ENCODE measurements at regions not wholly inside any gene's neighbourhood (a gene's known extent, or its start where the extent isn't known, plus 50 kb on each side); places are given as distances from the start of the nearest gene placed in this dataset.

DNA sequence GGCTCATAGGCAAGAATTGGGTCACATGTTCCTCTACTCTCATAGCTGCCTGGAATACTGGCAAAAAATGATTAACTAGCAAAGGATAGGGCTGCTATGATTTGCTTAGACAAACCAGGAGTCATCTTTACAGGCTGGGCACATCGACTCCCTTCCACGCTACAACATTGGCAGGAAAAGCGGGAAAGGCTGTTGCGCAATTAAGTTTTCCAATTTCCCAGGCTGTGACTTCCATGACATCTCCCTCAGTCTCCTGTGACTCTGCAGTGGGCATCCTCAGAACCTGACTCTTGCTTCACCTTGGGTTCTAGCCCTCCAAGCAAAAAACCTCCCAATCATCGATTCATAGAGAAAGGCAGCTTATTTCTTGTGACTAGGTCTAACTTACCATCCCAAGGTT is 184.5 kb upstream of the E2F7 start:
- no peaks in the 10 kb centered on the region for H3K9me3 Mint-ChIP-seq
- no peaks in the 10 kb centered on the region for H3K27me3 Mint-ChIP-seq
- ChIA-PET POLR2A (no interaction called here), CTCF (no interaction called here)
- no peaks in the 10 kb centered on the region for H3K36me3 Mint-ChIP-seq (ENCODE audit: low read depth)
- no peak for DNase-seq
- no peak overlapping the region for H3K4me3 Mint-ChIP-seq
- ATAC-seq, result no peak
- intact Hi-C loops (cut with micrococcal nuclease), result loop anchor here (10.0 kb wide), 1 partner anchor 645 kb away; no protein-coding TSS in a partner anchor
- no peak overlapping the region for H3K27ac Mint-ChIP-seq
- H3K4me1 Mint-ChIP-seq (ENCODE audit: low read depth), result no peaks in the 10 kb centered on the region
- TF ChIP-seq, protein P1, sequence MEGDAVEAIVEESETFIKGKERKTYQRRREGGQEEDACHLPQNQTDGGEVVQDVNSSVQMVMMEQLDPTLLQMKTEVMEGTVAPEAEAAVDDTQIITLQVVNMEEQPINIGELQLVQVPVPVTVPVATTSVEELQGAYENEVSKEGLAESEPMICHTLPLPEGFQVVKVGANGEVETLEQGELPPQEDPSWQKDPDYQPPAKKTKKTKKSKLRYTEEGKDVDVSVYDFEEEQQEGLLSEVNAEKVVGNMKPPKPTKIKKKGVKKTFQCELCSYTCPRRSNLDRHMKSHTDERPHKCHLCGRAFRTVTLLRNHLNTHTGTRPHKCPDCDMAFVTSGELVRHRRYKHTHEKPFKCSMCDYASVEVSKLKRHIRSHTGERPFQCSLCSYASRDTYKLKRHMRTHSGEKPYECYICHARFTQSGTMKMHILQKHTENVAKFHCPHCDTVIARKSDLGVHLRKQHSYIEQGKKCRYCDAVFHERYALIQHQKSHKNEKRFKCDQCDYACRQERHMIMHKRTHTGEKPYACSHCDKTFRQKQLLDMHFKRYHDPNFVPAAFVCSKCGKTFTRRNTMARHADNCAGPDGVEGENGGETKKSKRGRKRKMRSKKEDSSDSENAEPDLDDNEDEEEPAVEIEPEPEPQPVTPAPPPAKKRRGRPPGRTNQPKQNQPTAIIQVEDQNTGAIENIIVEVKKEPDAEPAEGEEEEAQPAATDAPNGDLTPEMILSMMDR (IDR thresholded peaks at IDR 0.05), result no peak

DNA sequence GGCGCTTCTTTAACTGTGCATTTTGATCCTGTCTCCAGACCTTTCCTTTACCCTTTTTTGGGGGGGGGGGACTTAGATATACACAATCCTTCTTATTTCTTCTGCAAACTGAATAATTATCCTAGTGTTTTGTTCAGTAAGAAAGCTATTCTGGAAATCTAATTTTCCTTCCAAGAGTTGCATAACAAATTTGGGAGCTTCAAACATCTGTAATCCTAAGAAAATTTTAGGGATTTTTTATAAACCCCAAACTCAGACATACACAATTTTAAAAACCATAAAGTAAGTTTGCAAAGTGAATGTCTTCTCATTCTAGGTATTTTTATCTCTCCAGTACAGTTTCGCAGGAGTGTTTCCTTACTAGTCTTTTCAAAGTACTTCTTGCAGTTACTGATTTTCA is 182.7 kb upstream of the E2F7 start:
- intact Hi-C loops (cut with micrococcal nuclease), result loop anchor here (10.0 kb wide), 1 partner anchor 647 kb away; no protein-coding TSS in a partner anchor
- H3K9me3 Mint-ChIP-seq, result no peaks in the 10 kb centered on the region
- no peak overlapping the region for H3K4me3 Mint-ChIP-seq
- ATAC-seq (no peak), DNase-seq (no peak)
- CTCF ChIA-PET, result no interaction called here
- H3K36me3 Mint-ChIP-seq (ENCODE audit: low read depth), result no peaks in the 10 kb centered on the region
- H3K27me3 Mint-ChIP-seq, result no peaks in the 10 kb centered on the region
- no peak overlapping the region for H3K27ac Mint-ChIP-seq
- H3K4me1 Mint-ChIP-seq (ENCODE audit: low read depth), result no peaks in the 10 kb centered on the region
- POLR2A ChIA-PET, result no interaction called here
- TF ChIP-seq, protein P1 (IDR thresholded peaks at IDR 0.05), result no peak

DNA sequence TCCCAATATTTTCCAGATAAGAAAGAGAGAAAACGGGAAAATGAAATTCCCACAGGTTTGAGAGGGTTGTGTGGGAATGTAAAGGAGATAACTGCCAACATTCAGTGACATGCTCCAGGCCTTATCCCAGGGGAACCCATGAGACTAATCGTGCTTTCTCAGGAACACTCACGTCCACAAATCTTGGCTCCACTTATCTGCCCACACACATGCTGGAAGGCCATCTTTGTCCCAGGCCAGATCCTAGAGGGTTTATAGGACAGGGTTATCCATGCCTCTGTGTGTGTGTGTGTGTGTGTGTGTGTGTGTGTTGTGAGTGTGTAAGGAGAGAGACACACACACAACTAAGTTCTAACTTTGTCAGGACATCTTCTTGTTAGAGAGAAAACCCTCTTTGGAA is 182.2 kb upstream of the E2F7 start:
- H3K27me3 Mint-ChIP-seq, result no peaks in the 10 kb centered on the region
- TF ChIP-seq, protein P1 (IDR thresholded peaks at IDR 0.05), result no peak
- ATAC-seq (no peak), DNase-seq (no peak)
- intact Hi-C loops (cut with micrococcal nuclease), result loop anchor here (10.0 kb wide), 1 partner anchor 647 kb away; no protein-coding TSS in a partner anchor
- no peak overlapping the region for H3K27ac Mint-ChIP-seq
- ChIA-PET POLR2A (no interaction called here), CTCF (no interaction called here)
- H3K4me3 Mint-ChIP-seq, result no peak overlapping the region
- no peaks in the 10 kb centered on the region for H3K9me3 Mint-ChIP-seq
- no peaks in the 10 kb centered on the region for H3K36me3 Mint-ChIP-seq (ENCODE audit: low read depth)
- H3K4me1 Mint-ChIP-seq (ENCODE audit: low read depth), result no peaks in the 10 kb centered on the region

DNA sequence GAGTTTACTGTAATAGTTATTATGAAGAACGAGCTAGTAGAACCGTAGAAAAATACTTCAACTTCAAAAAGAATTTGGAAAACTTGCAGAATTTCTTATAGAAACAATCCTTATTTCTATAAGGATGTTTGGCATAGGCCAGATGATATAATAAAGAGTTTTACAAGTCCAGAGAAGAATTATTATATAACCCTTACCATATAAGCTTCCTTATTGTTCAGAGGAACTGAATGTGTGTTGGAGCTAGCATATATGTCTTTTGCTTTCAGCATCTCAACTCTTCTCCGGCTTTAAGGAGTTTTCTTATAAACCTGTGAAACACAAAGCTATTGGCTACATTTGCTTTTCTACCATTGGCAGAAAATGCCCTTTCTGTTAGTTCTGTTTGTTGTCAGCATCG is 178.0 kb upstream of the E2F7 start:
- H3K4me1 Mint-ChIP-seq (ENCODE audit: low read depth), result no peaks in the 10 kb centered on the region
- no peaks in the 10 kb centered on the region for H3K27me3 Mint-ChIP-seq
- ATAC-seq (no peak), DNase-seq (no peak)
- CTCF ChIA-PET, result no interaction called here
- POLR2A ChIA-PET, result no interaction called here
- H3K36me3 Mint-ChIP-seq (ENCODE audit: low read depth), result no peaks in the 10 kb centered on the region
- H3K9me3 Mint-ChIP-seq, result no peaks in the 10 kb centered on the region
- TF ChIP-seq, protein P1 (IDR thresholded peaks at IDR 0.05), result no peak
- no peak overlapping the region for H3K4me3 Mint-ChIP-seq
- intact Hi-C loops (cut with micrococcal nuclease), result loop anchor here (10.0 kb wide), 1 partner anchor 651 kb away; no protein-coding TSS in a partner anchor
- H3K27ac Mint-ChIP-seq, result no peak overlapping the region

DNA sequence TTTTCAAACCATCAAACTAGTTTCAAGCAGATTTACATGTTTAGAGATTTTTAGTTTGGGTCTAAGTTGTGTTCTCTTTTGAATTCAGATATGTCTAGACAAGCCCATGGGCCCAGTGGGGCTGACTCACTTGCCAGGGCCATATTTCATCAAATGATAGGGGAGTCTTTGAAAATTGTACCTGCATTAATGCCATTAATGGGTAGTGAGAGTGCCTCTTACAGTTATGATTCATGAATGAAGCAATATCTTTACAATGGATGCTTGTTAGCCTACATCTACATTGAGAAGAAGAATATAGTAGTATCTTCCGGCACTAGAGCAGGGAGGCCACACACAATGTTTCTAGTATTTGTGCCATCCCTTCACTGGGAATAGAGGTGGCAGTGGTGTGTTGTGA is 174.2 kb upstream of the E2F7 start:
- TF ChIP-seq, protein P1 (IDR thresholded peaks at IDR 0.05), result no peak
- Mint-ChIP-seq H3K27ac (no peak overlapping the region), H3K27me3 (no peaks in the 10 kb centered on the region), H3K4me3 (no peak overlapping the region), H3K36me3 (ENCODE audit: low read depth) (no peaks in the 10 kb centered on the region), H3K4me1 (ENCODE audit: low read depth) (no peaks in the 10 kb centered on the region), H3K9me3 (no peaks in the 10 kb centered on the region)
- ChIA-PET CTCF (no interaction called here), POLR2A (no interaction called here)
- no peak for DNase-seq
- intact Hi-C loops (cut with micrococcal nuclease), result loop anchor here (10.0 kb wide), 1 partner anchor 655 kb away; no protein-coding TSS in a partner anchor
- no peak for ATAC-seq
